Thymus (tissue), 11 donors: ENCODE measurements at regions not wholly inside any gene's neighbourhood (a gene's known extent, or its start where the extent isn't known, plus 50 kb on each side); places are given as distances from the start of the nearest gene placed in this dataset.

Experiments used
- DNase-seq, 9 donors: peaks; one replicate each; pipeline ENCODE4 v3.0.0-alpha.2; 2013; ENCODE audit warnings: low spot score in 9 of 9, low read depth in 6 of 9, missing footprints in 1 of 9
- H3K27ac ChIP-seq, 2 donors: one replicate each; pipeline ENCODE4 v1.5.1; 2013; ENCODE audit warnings: control low read depth in 1 of 2, low read depth in 1 of 2, low read length in 1 of 2, mild to moderate bottlenecking in 1 of 2, moderate library complexity in 1 of 2
- H3K27me3 ChIP-seq, 2 donors: one replicate each; pipeline ENCODE4 v1.5.1; 2013; ENCODE audit warnings: low read length in 1 of 2; ENCODE audit not compliant: control insufficient read depth in 2 of 2, insufficient read depth in 1 of 2
- H3K36me3 ChIP-seq, 2 donors: one replicate each; pipeline ENCODE4 v1.5.1; 2013; ENCODE audit warnings: low read length in 1 of 2, mild to moderate bottlenecking in 1 of 2, moderate library complexity in 1 of 2; ENCODE audit not compliant: control insufficient read depth in 2 of 2, insufficient read depth in 2 of 2
- H3K4me1 ChIP-seq, 2 donors: one replicate each; pipeline ENCODE4 v1.5.1; 2013; ENCODE audit warnings: low read length in 2 of 2; ENCODE audit not compliant: control insufficient read depth in 2 of 2, insufficient read depth in 2 of 2
- H3K4me3 ChIP-seq, 2 donors: one replicate each; pipeline ENCODE4 v1.5.1; 2013; ENCODE audit warnings: low read length in 2 of 2, control low read depth in 1 of 2, mild to moderate bottlenecking in 1 of 2
- H3K9me3 ChIP-seq, 2 donors: one replicate each; pipeline ENCODE4 v1.5.1; 2013; ENCODE audit warnings: low read length in 1 of 2, mild to moderate bottlenecking in 1 of 2; ENCODE audit not compliant: control insufficient read depth in 2 of 2, insufficient read depth in 1 of 2
- WGBS: extraction: QIAGEN DNeasy Blood & Tissue Kit; methylation state at CpG from one replicate; pipeline ENCODE4 v1.1.7; 2013; 5-methylcytosine and 5-hydroxymethylcytosine counted together
- donor health status: healthy.

DNA sequence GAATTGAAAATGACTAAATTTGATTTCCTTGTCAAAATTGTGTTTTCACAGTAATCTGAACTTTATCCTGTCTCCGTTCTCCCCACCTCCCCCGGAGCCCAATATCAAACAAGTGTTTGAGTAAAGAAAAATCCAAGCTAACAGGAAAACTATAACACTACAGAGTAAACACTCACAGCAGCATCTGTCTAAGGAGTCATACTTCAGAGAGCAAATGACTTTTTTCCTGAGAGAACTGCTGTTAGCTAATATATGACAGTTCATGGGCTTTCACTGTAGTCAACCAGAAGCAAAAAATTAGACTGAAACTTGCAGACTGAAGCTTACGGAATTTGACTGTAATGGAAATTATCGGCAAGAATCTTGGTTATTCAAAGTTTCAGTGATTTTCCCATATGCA lies 321.7 kb downstream of the ANKRD50 start:
- Histone ChIP-seq H3K27me3 (no peaks in the 10 kb centered on the region), H3K27ac (no peak overlapping the region), H3K36me3 (no peaks in the 10 kb centered on the region), H3K9me3 (no peaks in the 10 kb centered on the region), H3K4me1 (no peaks in the 10 kb centered on the region), H3K4me3 (no peak overlapping the region)
- DNase-seq: no peak
- WGBS: 92% methylated on average over 4 of the region's 4 CpGs

DNA sequence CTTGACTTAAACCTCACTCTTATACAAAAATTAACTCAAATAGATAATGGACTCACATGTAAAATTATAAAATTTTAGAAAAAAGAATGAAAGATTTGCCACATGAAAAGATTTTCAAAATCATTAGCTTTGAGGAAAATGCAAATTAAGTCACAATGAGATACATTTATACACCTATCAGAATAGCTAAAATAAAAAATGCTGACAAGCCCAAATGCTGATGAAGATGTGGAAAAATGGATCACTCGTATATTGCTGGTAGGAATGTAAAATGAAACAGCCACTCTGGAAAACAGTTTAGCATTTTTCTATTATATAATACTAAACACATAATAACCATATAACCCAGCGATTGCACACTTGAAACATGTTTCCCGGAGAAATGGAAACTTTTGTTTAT lies 316.2 kb downstream of the ANKRD50 start:
- H3K4me1 ChIP-seq: no peaks in the 10 kb centered on the region
- WGBS: 95% methylated on average over 3 of the region's 3 CpGs
- no peak overlapping the region for H3K4me3 ChIP-seq
- H3K36me3 ChIP-seq: no peaks in the 10 kb centered on the region
- DNase-seq: no peak
- H3K27ac ChIP-seq: no peak overlapping the region
- H3K9me3 ChIP-seq: no peaks in the 10 kb centered on the region
- H3K27me3 ChIP-seq: no peaks in the 10 kb centered on the region

DNA sequence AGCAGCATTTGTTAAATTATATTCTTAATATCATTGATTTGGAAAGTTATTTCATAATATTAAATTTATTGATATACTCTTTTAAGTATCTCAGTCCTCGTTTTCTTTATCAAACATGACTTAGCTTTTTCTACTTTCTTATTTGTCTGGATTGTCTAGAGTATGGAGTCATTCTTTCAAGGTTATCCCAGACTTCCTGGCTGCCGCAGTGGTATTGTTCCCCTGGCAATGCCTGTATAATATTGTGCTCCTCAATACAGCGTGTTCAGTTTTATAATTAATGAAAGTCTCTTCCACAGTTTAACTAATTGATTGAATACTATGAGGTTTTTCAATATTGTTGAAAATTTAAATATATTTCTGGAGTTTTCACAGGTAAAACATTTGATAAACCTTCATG lies 310.9 kb downstream of the ANKRD50 start:
- Histone ChIP-seq H3K4me3 (no peak overlapping the region), H3K9me3 (no peaks in the 10 kb centered on the region), H3K36me3 (no peaks in the 10 kb centered on the region), H3K4me1 (no peaks in the 10 kb centered on the region), H3K27ac (no peak overlapping the region), H3K27me3 (no peaks in the 10 kb centered on the region)
- DNase-seq: no peak
- WGBS: 84% methylated on average over 3 of the region's 3 CpGs

- WGBS: 92% methylated on average over 4 of the region's 4 CpGs
- no peak for DNase-seq
- Histone ChIP-seq H3K27ac (no peak overlapping the region), H3K4me3 (no peak overlapping the region), H3K4me1 (no peaks in the 10 kb centered on the region), H3K36me3 (no peaks in the 10 kb centered on the region), H3K27me3 (no peaks in the 10 kb centered on the region), H3K9me3 (no peaks in the 10 kb centered on the region)
These were observed 303.5 kb downstream of the ANKRD50 start for GRCh38 chr4:124409044-124409443.

DNA sequence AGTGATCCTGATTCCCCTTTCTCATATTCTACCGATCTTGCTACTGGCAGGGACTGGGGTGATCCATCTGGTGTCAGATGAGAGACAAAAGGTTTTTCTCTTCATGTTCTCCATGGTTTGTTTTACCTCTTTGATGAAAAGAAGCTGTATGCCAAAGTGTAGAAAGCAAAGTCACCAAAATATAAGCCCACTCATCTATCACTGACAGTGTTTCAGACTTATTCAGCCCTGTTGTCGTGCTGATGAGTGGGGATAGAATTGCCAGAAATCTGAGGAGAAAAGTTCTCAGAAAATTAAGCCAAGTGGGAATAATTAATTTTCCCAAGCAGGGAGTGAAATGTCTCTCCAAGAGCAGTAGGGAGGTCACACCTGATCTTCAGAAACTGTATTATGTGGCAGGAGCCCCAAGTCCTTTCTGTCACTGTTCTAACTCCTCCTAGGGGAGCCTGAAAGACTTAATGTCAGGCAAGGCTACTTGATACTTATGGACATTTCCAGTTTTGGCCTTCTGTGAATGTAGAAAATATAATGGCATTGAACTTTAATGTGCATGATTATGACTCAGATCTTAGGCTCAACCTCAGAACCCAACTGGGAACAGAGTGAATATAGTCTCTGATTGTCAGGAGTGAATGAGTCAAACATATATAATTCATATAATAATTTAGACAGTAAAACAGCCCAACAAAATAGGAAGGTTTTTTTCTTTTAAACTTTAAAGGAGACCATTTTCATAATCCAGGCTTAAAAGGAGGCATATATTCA lies 298.1 kb downstream of the ANKRD50 start:
- 90% methylated on average over 2 of the region's 2 CpGs for WGBS
- no peaks in the 10 kb centered on the region for H3K27me3 ChIP-seq
- H3K27ac ChIP-seq: no peak overlapping the region
- H3K36me3 ChIP-seq: no peaks in the 10 kb centered on the region
- H3K4me3 ChIP-seq: no peak overlapping the region
- no peaks in the 10 kb centered on the region for H3K9me3 ChIP-seq
- DNase-seq: no peak
- no peaks in the 10 kb centered on the region for H3K4me1 ChIP-seq

DNA sequence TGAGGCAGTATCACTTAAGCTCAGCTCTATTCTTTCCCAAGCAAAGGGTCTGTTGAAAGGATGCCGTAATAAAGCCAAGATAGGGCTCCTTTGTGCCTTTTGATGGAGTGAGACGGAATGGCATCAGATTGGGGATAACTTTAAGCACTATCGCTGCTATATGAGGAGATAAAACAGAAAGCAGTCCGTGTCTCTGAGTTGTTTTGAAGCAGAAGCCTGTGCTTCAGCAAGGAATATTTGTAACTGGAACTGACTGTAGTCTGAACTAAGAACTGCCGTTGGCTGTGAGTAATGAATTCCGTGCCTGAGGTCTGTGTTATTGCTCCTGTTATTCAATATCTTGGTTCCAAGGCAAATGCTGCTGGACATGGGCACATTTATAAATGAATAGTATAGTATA lies 297.4 kb downstream of the ANKRD50 start:
- Histone ChIP-seq H3K4me1 (no peaks in the 10 kb centered on the region), H3K36me3 (no peaks in the 10 kb centered on the region), H3K4me3 (no peak overlapping the region), H3K9me3 (no peaks in the 10 kb centered on the region), H3K27me3 (no peaks in the 10 kb centered on the region), H3K27ac (no peak overlapping the region)
- no peak for DNase-seq
- 94% methylated on average over 6 of the region's 6 CpGs for WGBS

DNA sequence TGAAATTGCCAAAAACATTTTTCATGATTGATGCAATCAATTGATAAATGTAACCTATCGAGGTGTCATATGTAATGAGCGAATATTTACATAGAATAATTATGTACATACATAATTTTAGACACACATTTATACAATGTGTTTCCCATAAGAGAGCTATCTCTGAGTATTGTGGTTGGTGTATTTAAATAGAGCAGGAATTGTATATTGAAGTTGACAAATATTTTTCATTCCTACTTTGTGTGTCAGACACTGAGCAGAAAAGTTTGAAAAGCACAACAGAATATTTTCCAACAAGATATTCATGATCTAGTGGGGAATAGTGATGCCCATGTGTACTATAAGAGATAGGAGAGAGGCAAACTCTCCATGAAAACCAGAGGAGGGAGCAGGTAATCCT lies 295.2 kb downstream of the ANKRD50 start:
- Histone ChIP-seq H3K4me1 (no peaks in the 10 kb centered on the region), H3K27ac (no peak overlapping the region), H3K27me3 (no peaks in the 10 kb centered on the region), H3K36me3 (no peaks in the 10 kb centered on the region), H3K4me3 (no peak overlapping the region), H3K9me3 (no peaks in the 10 kb centered on the region)
- no peak for DNase-seq
- 96% methylated on average over 2 of the region's 2 CpGs for WGBS

DNA sequence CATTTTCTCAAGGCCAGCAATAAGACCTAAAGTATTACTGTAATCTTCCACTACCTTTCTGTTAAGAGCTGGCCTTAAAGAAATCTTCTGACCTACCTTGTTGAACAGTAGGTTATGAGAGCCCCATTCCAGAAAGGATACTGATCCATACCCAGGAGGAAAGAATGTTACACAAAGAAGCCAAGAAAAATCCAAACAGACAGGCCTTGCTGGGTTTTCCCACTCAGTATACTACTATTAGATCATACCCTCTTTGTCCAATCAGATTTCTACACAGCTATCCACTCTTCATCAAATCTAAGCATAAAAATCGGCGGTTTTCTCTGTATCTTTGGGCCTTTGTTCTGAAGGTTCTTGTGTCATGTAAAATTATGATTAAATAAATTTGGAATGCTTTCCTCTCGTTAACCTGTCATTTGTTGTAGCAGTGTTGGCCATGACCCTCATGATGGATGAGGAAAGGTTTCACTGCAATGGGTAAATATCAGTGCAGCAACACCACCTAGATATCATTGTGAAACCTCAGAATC lies 292.3 kb downstream of the ANKRD50 start:
- WGBS: 92% methylated on average over 3 of the region's 3 CpGs
- H3K27ac ChIP-seq: no peak overlapping the region

GRCh38 chr4:124423160-124423559 lies 289.4 kb downstream of the ANKRD50 start:
- Histone ChIP-seq H3K4me1 (no peaks in the 10 kb centered on the region), H3K36me3 (no peaks in the 10 kb centered on the region), H3K9me3 (no peaks in the 10 kb centered on the region), H3K27ac (no peak overlapping the region), H3K27me3 (no peaks in the 10 kb centered on the region), H3K4me3 (no peak overlapping the region)
- DNase-seq: no peak
- WGBS: 88% methylated on average over 1 of the region's 1 CpG

More for the DNA sequence above, 292.3 kb downstream of the ANKRD50 start:
- H3K4me1 ChIP-seq: no peaks in the 10 kb centered on the region
- H3K27me3 ChIP-seq: no peaks in the 10 kb centered on the region
- no peaks in the 10 kb centered on the region for H3K36me3 ChIP-seq
- DNase-seq: no peak
- no peaks in the 10 kb centered on the region for H3K9me3 ChIP-seq
- H3K4me3 ChIP-seq: no peak overlapping the region
